IPS-15b (cell line): ENCODE measurements at regions not wholly inside any gene's neighbourhood (a gene's known extent, or its start where the extent isn't known, plus 50 kb on each side); places are given as distances from the start of the nearest gene placed in this dataset.

Source experiments
- H3K27me3 ChIP-seq: one replicate; pipeline ENCODE4 v1.6.1; 2013; ENCODE audit warnings: low read length; ENCODE audit not compliant: control insufficient read depth, insufficient read depth
- H3K36me3 ChIP-seq: one replicate; pipeline ENCODE4 v1.6.1; 2013; ENCODE audit warnings: low read length; ENCODE audit not compliant: control insufficient read depth, insufficient read depth
- H3K4me1 ChIP-seq: one replicate; pipeline ENCODE4 v1.6.1; 2013; ENCODE audit warnings: mild to moderate bottlenecking, low read length; ENCODE audit not compliant: control insufficient read depth, insufficient read depth
- H3K4me3 ChIP-seq: one replicate; pipeline ENCODE4 v1.5.1; 2013; ENCODE audit warnings: low read depth, low read length
- H3K9ac ChIP-seq: one replicate; pipeline ENCODE4 v1.6.1; 2013; ENCODE audit warnings: low read depth, mild to moderate bottlenecking, low read length
- H3K9me3 ChIP-seq: one replicate; pipeline ENCODE4 v1.6.1; 2013; ENCODE audit warnings: mild to moderate bottlenecking, low read length; ENCODE audit not compliant: control insufficient read depth, insufficient read depth

DNA sequence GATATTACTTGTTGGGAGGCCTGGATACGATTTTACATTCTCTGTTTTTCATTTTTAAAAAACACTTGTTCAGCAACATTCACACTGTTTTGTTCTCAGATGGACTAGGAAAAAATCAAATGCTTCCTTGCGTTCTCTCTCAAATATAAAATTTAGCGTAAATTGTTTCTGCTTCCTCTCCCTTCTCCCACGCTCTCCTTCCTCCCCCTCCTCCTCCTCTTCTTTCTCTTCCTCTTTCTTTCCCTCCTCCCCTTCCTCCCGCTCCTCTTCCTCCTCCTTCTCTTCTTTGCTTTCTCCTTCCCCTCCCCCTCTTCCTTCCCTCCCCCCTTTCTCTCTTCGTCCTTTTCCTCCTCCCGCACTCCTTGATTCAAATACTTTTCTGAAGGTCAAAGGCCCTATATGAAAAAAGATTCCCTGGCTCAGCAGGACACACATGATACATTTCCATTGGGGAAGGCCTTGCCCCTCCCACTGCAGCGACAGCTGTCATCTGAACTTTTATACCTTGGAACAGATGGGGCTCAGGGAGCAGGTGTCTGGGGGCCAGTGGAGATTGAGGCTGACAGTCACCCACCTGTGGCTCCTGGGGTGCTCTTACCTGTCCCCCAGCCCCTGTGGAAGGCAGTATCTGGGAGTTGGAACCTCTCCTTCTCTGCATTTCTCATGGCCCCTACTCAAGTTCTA is 99.4 kb upstream of the SDK2 start:
- Histone ChIP-seq H3K4me1 (peaks cover 10% of the 10 kb centered on the region), H3K27me3 (no peaks in the 10 kb centered on the region), H3K4me3 (no peak overlapping the region), H3K9ac (no peak overlapping the region), H3K9me3 (no peaks in the 10 kb centered on the region), H3K36me3 (no peaks in the 10 kb centered on the region)

- H3K4me3 ChIP-seq: no peak overlapping the region
- peaks cover 10% of the 10 kb centered on the region for H3K4me1 ChIP-seq
- H3K27me3 ChIP-seq: no peaks in the 10 kb centered on the region
- no peak overlapping the region for H3K9ac ChIP-seq
- H3K36me3 ChIP-seq: no peaks in the 10 kb centered on the region
- H3K9me3 ChIP-seq: no peaks in the 10 kb centered on the region
These were observed 100.2 kb upstream of the SDK2 start for GRCh38 chr17:73744411-73744810.

- Histone ChIP-seq H3K4me1 (peaks cover 10% of the 10 kb centered on the region), H3K4me3 (no peak overlapping the region), H3K27me3 (no peaks in the 10 kb centered on the region), H3K36me3 (no peaks in the 10 kb centered on the region), H3K9me3 (no peaks in the 10 kb centered on the region), H3K9ac (no peak overlapping the region)
These were observed 102.2 kb upstream of the SDK2 start for GRCh38 chr17:73746314-73747073.

DNA sequence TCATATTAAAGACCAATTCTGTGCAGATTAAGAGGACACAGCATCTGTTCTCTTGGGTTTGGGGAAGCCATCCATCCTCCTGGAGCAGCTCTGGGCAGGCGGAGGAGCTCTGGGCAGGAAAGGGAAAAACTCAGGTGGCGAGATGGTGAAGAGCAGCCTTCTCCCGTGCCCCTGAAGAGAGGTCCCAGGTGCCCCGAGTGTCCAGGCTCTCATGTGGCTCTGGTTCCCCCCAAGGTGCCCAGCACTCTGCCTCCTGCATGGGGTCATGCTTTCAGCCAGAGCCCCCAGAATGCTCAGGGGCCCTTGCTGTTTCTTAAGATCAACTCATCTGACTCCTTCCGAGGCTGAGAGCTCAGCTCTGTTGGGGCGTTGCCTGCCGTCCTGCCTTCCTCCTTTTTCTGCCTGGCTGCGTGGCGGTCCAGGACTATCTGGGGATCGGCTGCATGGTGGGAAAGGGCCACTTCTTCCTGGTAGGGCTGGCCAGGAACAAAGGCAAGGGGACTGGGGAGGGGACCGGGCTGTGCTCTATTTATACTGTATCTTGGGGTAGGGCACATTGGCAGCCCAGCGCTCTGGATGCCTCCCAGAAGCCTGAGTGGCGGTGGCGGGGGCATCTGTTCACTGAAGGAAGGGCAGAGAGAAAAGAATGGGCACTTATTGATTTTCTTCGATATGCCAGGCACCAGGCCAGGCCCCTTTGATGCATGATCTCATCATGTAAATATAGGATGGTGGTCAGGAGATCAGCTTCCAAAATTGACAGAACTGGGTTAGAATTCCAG is 103.2 kb upstream of the SDK2 start:
- no peaks in the 10 kb centered on the region for H3K9me3 ChIP-seq
- no peaks in the 10 kb centered on the region for H3K36me3 ChIP-seq
- H3K27me3 ChIP-seq: no peaks in the 10 kb centered on the region
- H3K9ac ChIP-seq: no peak overlapping the region
- H3K4me3 ChIP-seq: no peak overlapping the region
- H3K4me1 ChIP-seq: peaks cover 10% of the 10 kb centered on the region

DNA sequence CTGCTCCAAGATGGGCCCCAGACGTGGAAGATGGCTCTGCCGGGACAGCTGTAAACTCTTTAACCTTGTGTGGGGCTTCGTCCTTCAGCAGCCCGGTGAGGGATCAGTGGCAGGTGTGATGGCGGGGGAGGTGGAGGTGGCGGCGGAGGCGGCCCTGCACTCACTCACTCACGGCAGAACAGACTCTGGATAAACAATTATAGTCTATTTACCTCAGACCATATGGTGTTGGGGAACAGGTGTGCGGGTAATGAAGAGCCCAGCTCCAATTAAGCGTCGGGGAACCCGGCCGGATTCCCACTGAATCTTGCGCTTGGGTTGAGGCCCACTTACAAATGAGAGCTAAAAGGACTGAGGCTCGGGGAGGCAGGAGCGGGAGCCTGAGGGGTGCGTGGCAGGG is 104.3 kb upstream of the SDK2 start:
- Histone ChIP-seq H3K27me3 (no peaks in the 10 kb centered on the region), H3K4me1 (peaks cover 6% of the 10 kb centered on the region), H3K4me3 (no peak overlapping the region)

DNA sequence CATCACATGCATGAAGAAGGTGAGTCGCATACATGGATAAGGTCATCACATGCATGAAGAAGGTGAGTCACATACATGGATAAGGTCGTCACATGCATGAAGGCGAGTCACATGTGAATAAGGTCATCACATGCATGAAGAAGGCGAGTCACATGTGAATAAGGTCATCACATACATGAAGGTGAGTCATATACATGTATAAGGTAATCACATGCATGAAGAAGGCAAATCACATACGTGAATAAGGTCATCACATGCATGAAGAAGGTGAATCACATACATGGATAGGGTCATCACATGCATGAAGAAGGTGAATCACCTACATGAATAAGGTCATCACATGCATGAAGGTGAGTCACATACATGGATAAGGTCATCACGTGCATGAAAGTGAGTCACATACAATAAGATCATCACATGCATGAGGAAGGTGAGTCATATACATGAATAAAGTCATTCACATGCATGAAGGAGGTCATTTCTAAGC is 105.1 kb upstream of the SDK2 start:
- Histone ChIP-seq H3K4me1 (peaks cover 3% of the 10 kb centered on the region), H3K4me3 (no peak overlapping the region), H3K36me3 (no peaks in the 10 kb centered on the region), H3K9me3 (no peaks in the 10 kb centered on the region), H3K27me3 (no peaks in the 10 kb centered on the region), H3K9ac (no peak overlapping the region)

More for the DNA sequence above, 104.3 kb upstream of the SDK2 start:
- Histone ChIP-seq H3K9ac (no peak overlapping the region), H3K9me3 (no peaks in the 10 kb centered on the region), H3K36me3 (no peaks in the 10 kb centered on the region)

DNA sequence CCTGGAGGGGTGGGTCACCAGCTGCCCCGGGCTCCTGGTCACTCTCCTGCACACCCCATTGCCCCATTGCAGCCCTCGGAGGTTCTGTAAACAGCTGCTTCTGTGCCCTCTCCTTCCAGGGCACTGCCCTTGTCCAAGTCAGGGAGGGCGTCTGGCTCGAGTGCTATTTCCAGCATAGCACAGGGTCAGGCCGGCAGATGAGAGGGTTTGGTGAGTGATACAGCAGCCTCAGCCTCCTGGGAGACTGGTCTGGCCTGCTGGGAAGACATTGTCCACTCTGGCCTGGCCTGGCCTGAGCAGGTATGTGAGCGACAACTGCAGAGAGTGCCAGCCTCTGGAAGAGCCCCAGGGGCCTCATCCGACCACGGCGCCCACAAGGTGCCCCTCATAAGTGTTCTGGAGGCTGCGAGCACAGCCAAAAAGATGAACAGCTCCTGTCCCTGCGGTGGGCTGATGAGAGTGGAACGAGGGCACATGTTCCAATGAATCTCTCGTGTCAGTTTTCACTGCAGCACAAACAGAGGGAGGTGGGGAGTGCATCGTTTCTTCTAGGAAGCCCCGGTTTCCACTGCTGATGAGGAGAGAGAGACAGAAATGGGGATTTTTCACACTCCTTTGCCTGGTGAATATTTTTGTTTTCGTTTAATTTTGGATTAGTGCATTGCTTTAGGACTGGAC is 105.8 kb upstream of the SDK2 start:
- no peaks in the 10 kb centered on the region for H3K9me3 ChIP-seq
- no peak overlapping the region for H3K9ac ChIP-seq
- peaks cover 3% of the 10 kb centered on the region for H3K4me1 ChIP-seq
- H3K27me3 ChIP-seq: no peaks in the 10 kb centered on the region
- H3K36me3 ChIP-seq: no peaks in the 10 kb centered on the region
- H3K4me3 ChIP-seq: no peak overlapping the region

- Histone ChIP-seq H3K9ac (no peak overlapping the region), H3K27me3 (no peaks in the 10 kb centered on the region), H3K4me1 (peaks cover 3% of the 10 kb centered on the region), H3K4me3 (no peak overlapping the region), H3K36me3 (no peaks in the 10 kb centered on the region), H3K9me3 (no peaks in the 10 kb centered on the region)
These were observed 106.7 kb upstream of the SDK2 start for GRCh38 chr17:73750975-73751374.

GRCh38 chr17:73753751-73754496 is 109.7 kb upstream of the SDK2 start:
- Histone ChIP-seq H3K4me1 (peaks cover 3% of the 10 kb centered on the region), H3K36me3 (no peaks in the 10 kb centered on the region), H3K9ac (no peak overlapping the region), H3K9me3 (no peaks in the 10 kb centered on the region), H3K27me3 (no peaks in the 10 kb centered on the region), H3K4me3 (no peak overlapping the region)

DNA sequence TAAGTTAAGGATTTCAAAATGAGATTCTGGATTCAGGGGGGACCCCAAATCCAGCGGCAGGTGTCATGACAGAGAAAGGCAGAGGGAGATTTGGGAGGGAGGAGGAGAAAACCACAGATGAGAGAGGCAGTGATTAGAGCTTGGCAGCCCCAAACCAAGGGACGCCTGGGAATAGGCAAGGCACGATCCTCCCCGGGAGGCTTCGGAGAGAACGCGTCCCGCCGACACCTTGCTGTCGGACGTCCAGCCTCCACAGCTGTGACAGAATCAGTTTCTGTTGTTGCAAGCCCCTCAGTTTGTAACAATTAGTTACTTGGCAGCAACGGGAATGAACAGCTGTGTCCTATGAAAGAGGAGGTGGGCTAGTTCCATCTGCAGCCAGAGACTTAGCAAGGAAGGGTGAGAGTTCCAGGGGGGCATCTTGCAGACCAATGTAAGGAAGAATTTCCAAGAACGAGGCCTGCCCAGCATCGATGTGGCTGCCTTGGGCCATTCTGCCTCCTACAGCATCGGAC is 110.7 kb upstream of the SDK2 start:
- no peaks in the 10 kb centered on the region for H3K27me3 ChIP-seq
- H3K4me1 ChIP-seq: peaks cover 3% of the 10 kb centered on the region
- no peaks in the 10 kb centered on the region for H3K36me3 ChIP-seq

DNA sequence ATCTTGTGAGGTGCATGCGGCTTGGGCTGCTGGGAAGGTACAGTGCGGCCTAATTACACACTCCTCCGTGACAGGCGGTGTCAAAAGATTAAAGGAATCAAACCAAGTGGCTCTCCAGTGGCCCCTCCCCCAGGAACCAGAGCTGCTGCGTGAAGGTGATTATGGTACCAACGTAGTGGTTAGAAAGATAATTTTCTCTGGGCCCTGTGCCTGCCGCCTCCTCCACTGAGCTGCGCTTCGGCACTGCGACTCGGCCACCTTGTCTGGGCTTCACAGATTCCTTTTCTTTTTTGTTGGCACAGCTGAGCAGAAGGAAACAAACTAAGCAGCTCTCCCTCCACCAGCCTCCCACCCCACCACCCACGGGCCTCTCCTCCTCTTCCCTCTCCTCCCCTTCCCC is 113.2 kb upstream of the SDK2 start:
- H3K4me3 ChIP-seq: no peak overlapping the region
- no peaks in the 10 kb centered on the region for H3K27me3 ChIP-seq
- H3K9me3 ChIP-seq: no peaks in the 10 kb centered on the region
- no peak overlapping the region for H3K9ac ChIP-seq
- H3K36me3 ChIP-seq: no peaks in the 10 kb centered on the region
- H3K4me1 ChIP-seq: peaks cover 3% of the 10 kb centered on the region

More for the DNA sequence above, 110.7 kb upstream of the SDK2 start:
- Histone ChIP-seq H3K9me3 (no peaks in the 10 kb centered on the region), H3K4me3 (no peak overlapping the region), H3K9ac (no peak overlapping the region)
